Fibroblast of the aortic adventitia (primary cell): ENCODE measurements at regions not wholly inside any gene's neighbourhood (a gene's known extent, or its start where the extent isn't known, plus 50 kb on each side); places are given as distances from the start of the nearest gene placed in this dataset.
"Not testable (repeated sequence)": the region's sequence is repeated elsewhere in the genome, so short reads cannot be mapped to it uniquely, and the experiment has no call there.

Source experiments
- DNase-seq: peaks from one replicate; pipeline ENCODE4 v3.0.0-alpha.2; 2010; ENCODE audit warnings: low read depth
- H3K4me3 ChIP-seq: 2 replicates; pipeline ENCODE4 v1.5.1; 2011; ENCODE audit warnings: low read depth, mild to moderate bottlenecking, control low read depth, low read length, moderate library complexity
- TF ChIP-seq, protein P1 (sequence below): IDR thresholded peaks from 2 replicates; pipeline ENCODE4 v1.5.1; 2011; ENCODE audit warnings: mild to moderate bottlenecking, low read length, control low read depth, inconsistent platforms; ENCODE audit not compliant: insufficient read depth

GRCh38 chr10:30199376-30200016 lies 140.1 kb upstream of the JCAD start:
- H3K4me3 ChIP-seq = no peak overlapping the region
- TF ChIP-seq, protein P1, sequence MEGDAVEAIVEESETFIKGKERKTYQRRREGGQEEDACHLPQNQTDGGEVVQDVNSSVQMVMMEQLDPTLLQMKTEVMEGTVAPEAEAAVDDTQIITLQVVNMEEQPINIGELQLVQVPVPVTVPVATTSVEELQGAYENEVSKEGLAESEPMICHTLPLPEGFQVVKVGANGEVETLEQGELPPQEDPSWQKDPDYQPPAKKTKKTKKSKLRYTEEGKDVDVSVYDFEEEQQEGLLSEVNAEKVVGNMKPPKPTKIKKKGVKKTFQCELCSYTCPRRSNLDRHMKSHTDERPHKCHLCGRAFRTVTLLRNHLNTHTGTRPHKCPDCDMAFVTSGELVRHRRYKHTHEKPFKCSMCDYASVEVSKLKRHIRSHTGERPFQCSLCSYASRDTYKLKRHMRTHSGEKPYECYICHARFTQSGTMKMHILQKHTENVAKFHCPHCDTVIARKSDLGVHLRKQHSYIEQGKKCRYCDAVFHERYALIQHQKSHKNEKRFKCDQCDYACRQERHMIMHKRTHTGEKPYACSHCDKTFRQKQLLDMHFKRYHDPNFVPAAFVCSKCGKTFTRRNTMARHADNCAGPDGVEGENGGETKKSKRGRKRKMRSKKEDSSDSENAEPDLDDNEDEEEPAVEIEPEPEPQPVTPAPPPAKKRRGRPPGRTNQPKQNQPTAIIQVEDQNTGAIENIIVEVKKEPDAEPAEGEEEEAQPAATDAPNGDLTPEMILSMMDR = no peak
- no peak for DNase-seq

GRCh38 chr10:30197186-30197585 lies 137.8 kb upstream of the JCAD start:
- DNase-seq = no peak
- TF ChIP-seq, protein P1 = no peak
- H3K4me3 ChIP-seq = no peak overlapping the region

DNA sequence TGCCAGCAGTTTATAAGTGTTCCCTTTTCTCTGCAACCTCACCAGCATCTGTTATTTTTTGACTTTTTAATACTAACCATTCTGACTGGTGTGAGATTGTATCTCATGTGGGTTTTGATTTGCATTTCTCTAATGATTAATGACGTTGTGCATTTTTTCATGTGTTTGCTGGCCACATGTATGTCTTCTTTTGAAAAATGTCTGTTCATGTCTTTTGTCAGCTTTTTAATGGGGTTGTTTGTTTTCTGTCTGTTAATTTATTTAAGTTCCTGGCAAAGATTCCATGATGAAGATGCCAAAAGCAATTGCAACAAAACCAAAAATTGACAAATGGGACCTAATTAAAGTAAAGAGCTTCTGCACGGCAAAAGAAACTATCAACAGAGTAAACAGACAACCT lies 137.2 kb upstream of the JCAD start:
- not testable (repeated sequence) for H3K4me3 ChIP-seq, DNase-seq

GRCh38 chr10:30192846-30193608 lies 133.6 kb upstream of the JCAD start:
- no peak overlapping the region for H3K4me3 ChIP-seq
- TF ChIP-seq, protein P1 = no peak
- no peak for DNase-seq

- no peak overlapping the region for H3K4me3 ChIP-seq
- DNase-seq = no peak
- TF ChIP-seq, protein P1 = no peak
Observed at GRCh38 chr10:30190577-30191552, 131.5 kb upstream of the JCAD start.

DNA sequence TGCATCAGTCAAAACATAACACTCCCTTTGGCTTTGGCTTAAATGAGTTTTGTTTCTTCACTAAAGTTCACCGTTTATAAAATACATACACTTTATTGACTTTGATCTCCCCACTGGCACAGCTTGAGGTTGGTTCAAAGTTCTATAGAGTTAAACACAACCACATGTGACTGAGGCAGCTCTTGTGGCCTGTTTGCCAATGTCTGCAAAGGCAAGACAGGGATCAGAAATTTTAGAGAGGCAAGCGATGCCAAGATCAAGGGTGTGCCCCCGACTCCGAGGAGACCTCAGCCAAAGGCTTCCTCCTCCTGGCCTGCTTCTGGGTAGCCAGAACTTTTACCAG lies 129.8 kb upstream of the JCAD start:
- no peak for DNase-seq
- no peak overlapping the region for H3K4me3 ChIP-seq
- TF ChIP-seq, protein P1 = no peak
